MCF 10A (cell line): ENCODE measurements at regions not wholly inside any gene's neighbourhood (a gene's known extent, or its start where the extent isn't known, plus 50 kb on each side); places are given as distances from the start of the nearest gene placed in this dataset.

Experiments
- BruUV-seq: library from RNA; stranded (reverse); fragments of 400-500 nt; replicated peaks from 2 replicates; lab custom pipeline; 2021; lab: Mats Ljungman, UMichigan
- CTCF ChIA-PET: fragments of 300-600 bp; sonication (Branson Sonifier 250); formaldehyde crosslinking; extraction: SDS; loops from one replicate; lab custom pipeline; 2021; ENCODE audit warnings: antibody characterized with exemption, inconsistent platforms; lab: Yijun Ruan, JAX
- POLR2A ChIA-PET: fragments of 300-600, 350-650 bp; sonication (Branson Sonifier 250); formaldehyde crosslinking; extraction: SDS; loops from one replicate; lab custom pipeline; 2020; ENCODE audit warnings: antibody characterized with exemption, inconsistent platforms; lab: Yijun Ruan, JAX
- DNase-seq: peaks from one replicate; pipeline ENCODE4 v3.0.0-alpha.2; 2018; ENCODE audit not compliant: unreplicated experiment
- H3K27ac Mint-ChIP-seq: one replicate; pipeline ENCODE4 v1.8.0; 2022; ENCODE audit warnings: mild to moderate bottlenecking, low read depth, mixed read lengths; ENCODE audit not compliant: unreplicated experiment
- H3K27me3 Mint-ChIP-seq: one replicate; pipeline ENCODE4 v1.8.0; 2022; ENCODE audit warnings: mixed read lengths; ENCODE audit not compliant: insufficient read depth, unreplicated experiment
- H3K36me3 Mint-ChIP-seq: one replicate; pipeline ENCODE4 v1.8.0; 2022; ENCODE audit warnings: mild to moderate bottlenecking, moderate library complexity, mixed read lengths; ENCODE audit not compliant: insufficient read depth, unreplicated experiment
- H3K4me1 Mint-ChIP-seq: one replicate; pipeline ENCODE4 v1.8.0; 2022; ENCODE audit warnings: mixed read lengths; ENCODE audit not compliant: insufficient read depth, unreplicated experiment
- H3K4me3 Mint-ChIP-seq: one replicate; pipeline ENCODE4 v1.8.0; 2022; ENCODE audit warnings: mild to moderate bottlenecking, moderate library complexity, mixed read lengths; ENCODE audit not compliant: unreplicated experiment
- H3K9me3 Mint-ChIP-seq: one replicate; pipeline ENCODE4 v1.8.0; 2022; ENCODE audit warnings: mixed read lengths; ENCODE audit not compliant: unreplicated experiment
- CTCF ChIP-seq: fragments of 200-600 bp; IDR thresholded peaks from one replicate; pipeline ENCODE4 v1.8.0; 2022; ENCODE audit warnings: antibody characterized with exemption, mild to moderate bottlenecking; ENCODE audit not compliant: unreplicated experiment
- intact Hi-C: fragments of 100-400 bp; cut with micrococcal nuclease; formaldehyde crosslinking; loops from 2 replicates; pipeline ENCODE4 v1.14.1; 2022

DNA sequence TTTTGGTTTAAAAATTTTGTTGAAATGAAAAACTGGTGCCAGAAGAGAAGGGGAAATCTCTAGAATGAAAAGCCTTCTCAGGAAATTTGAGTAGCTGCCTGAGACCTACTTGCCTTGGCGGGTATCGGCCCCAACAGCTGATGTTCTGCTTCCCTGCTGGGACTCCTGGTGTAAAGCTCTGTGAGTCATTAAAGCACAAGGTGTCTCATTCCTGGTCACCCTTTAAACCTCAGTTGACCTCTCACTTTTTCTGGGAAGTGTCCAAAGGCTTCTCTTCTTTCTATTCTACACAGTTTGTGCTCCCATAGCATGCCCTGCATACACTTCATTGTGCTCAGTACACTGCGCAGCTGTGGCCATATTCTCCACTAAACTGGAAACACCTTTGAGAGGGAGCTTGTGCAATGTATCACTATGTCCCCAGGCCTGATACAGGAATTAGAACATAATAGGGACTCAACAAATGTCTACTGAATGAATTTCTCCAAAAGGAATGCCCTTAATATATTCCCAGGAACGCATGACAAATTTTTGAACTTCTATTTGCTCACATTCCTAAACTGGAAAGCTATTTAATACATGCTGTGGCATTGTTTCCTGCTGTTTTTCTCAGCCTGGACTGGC lies 303.9 kb downstream of the SDHAF3 start:
- Mint-ChIP-seq H3K36me3 (no peaks in the 10 kb centered on the region), H3K9me3 (no peaks in the 10 kb centered on the region), H3K4me3 (no peak overlapping the region), H3K27ac (no peak overlapping the region), H3K27me3 (peaks cover 11% of the 10 kb centered on the region), H3K4me1 (no peaks in the 10 kb centered on the region)
- ChIA-PET POLR2A (interaction anchor here (0.6 kb wide), 1 partner anchor 322 kb away, joined by 3 read pairs; no protein-coding TSS in a partner anchor), CTCF (no interaction called here)
- intact Hi-C loops, result no loop called here
- DNase-seq, result peak; percentile 78
- BruUV-seq, result no TSS peak
- TF ChIP-seq CTCF, result no peak

DNA sequence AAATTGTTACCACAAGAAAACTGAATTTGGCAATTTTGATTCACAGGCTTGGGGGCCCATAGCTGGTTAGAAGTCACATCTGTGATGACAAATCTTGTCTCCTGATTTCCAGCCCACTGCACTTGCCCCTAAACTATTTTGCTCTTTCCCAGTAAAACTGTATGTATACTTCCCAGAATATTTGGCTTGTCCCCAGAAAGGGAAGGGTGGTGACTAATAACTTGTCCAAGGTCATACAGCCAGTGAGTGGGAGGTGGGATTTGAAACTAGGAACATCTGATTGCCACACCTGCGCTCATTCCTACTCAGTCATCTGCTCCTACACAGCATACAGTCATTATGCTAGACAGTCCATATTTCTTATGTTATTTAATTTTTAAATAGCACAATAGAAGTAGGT lies 304.5 kb downstream of the SDHAF3 start:
- no peaks in the 10 kb centered on the region for H3K4me1 Mint-ChIP-seq
- BruUV-seq, result no TSS peak
- no peak overlapping the region for H3K27ac Mint-ChIP-seq
- no peak overlapping the region for H3K4me3 Mint-ChIP-seq
- H3K27me3 Mint-ChIP-seq, result peaks cover 11% of the 10 kb centered on the region
- TF ChIP-seq CTCF, result no peak
- CTCF ChIA-PET, result interaction anchor here (0.6 kb wide), 1 partner anchor 40 kb away, joined by 5 read pairs; no protein-coding TSS in a partner anchor
- H3K9me3 Mint-ChIP-seq, result no peaks in the 10 kb centered on the region
- intact Hi-C loops, result no loop called here
- POLR2A ChIA-PET, result no interaction called here
- DNase-seq, result peak; percentile 84
- H3K36me3 Mint-ChIP-seq, result no peaks in the 10 kb centered on the region

DNA sequence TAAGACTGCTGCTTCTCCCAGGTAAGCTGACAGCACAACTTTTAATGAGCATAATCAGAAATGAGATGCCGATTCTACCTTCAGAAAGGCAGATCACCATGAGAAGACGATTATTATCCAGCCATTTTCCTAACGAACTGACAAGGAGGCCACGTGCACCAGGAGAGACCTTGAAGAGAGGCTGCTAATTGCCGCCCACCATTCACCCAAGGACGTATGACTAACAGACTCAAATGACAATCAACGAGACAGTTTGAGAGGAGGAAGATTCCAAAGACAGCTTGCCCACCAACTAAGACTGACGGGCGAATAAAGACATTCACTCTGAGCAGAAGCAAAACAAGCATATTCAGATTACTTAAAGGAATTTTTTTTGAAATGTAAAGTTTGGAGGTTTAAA lies 301.9 kb upstream of the TAC1 start:
- POLR2A ChIA-PET, result no interaction called here

More for the DNA sequence above, 301.9 kb upstream of the TAC1 start:
- Mint-ChIP-seq H3K27me3 (peaks cover 22% of the 10 kb centered on the region), H3K36me3 (no peaks in the 10 kb centered on the region), H3K4me3 (no peak overlapping the region), H3K9me3 (no peaks in the 10 kb centered on the region), H3K4me1 (no peaks in the 10 kb centered on the region), H3K27ac (no peak overlapping the region)
- no peak for TF ChIP-seq CTCF
- intact Hi-C loops, result no loop called here
- no TSS peak for BruUV-seq
- CTCF ChIA-PET, result interaction anchor here (0.6 kb wide), 1 partner anchor 63 kb away, joined by 3 read pairs; no protein-coding TSS in a partner anchor
- DNase-seq, result no peak
